HG03097 (cell line): ENCODE measurements at regions not wholly inside any gene's neighbourhood (a gene's known extent, or its start where the extent isn't known, plus 50 kb on each side); places are given as distances from the start of the nearest gene placed in this dataset.

ENCODE experiments used
- ATAC-seq: cut with Tn5 transposase; IDR thresholded peaks from one replicate; pipeline ENCODE4 v1.9.1; 2021; ENCODE audit not compliant: unreplicated experiment, low FRiP score

- no peak for ATAC-seq
Measured at GRCh38 chr9:119435076-119435475, 65.8 kb upstream of the BRINP1 start.

- no peak for ATAC-seq
Measured at GRCh38 chr9:119432428-119432827, 63.2 kb upstream of the BRINP1 start.

GRCh38 chr9:119429302-119429701 is 60.1 kb upstream of the BRINP1 start:
- no peak for ATAC-seq

GRCh38 chr9:119420231-119420630 is 51.0 kb upstream of the BRINP1 start:
- no peak for ATAC-seq
